ENCODE measurements at regions not wholly inside any gene's neighbourhood (a gene's known extent, or its start where the extent isn't known, plus 50 kb on each side); places are given as distances from the start of the nearest gene placed in this dataset.

DNA sequence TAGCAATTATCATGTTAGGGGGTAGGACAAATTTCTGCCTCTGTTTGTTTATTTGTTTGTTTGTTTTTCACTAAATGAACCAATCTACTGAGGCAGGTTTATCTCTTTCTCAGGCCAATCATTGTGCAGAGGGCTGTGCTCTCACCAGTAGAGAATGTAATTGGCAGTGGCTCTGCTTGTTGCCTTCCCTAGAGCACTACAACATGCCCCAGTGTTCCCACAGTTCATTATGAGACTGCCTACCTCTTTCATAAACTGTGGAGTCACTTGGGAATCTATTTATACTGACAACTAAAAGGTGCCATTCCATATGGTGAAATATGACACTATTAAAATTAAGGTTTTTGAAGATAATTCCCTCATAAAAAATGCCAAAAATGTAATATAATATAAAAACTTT lies 196.3 kb upstream of the ALCAM start (continued):
- TF ChIP-seq, protein P1, sequence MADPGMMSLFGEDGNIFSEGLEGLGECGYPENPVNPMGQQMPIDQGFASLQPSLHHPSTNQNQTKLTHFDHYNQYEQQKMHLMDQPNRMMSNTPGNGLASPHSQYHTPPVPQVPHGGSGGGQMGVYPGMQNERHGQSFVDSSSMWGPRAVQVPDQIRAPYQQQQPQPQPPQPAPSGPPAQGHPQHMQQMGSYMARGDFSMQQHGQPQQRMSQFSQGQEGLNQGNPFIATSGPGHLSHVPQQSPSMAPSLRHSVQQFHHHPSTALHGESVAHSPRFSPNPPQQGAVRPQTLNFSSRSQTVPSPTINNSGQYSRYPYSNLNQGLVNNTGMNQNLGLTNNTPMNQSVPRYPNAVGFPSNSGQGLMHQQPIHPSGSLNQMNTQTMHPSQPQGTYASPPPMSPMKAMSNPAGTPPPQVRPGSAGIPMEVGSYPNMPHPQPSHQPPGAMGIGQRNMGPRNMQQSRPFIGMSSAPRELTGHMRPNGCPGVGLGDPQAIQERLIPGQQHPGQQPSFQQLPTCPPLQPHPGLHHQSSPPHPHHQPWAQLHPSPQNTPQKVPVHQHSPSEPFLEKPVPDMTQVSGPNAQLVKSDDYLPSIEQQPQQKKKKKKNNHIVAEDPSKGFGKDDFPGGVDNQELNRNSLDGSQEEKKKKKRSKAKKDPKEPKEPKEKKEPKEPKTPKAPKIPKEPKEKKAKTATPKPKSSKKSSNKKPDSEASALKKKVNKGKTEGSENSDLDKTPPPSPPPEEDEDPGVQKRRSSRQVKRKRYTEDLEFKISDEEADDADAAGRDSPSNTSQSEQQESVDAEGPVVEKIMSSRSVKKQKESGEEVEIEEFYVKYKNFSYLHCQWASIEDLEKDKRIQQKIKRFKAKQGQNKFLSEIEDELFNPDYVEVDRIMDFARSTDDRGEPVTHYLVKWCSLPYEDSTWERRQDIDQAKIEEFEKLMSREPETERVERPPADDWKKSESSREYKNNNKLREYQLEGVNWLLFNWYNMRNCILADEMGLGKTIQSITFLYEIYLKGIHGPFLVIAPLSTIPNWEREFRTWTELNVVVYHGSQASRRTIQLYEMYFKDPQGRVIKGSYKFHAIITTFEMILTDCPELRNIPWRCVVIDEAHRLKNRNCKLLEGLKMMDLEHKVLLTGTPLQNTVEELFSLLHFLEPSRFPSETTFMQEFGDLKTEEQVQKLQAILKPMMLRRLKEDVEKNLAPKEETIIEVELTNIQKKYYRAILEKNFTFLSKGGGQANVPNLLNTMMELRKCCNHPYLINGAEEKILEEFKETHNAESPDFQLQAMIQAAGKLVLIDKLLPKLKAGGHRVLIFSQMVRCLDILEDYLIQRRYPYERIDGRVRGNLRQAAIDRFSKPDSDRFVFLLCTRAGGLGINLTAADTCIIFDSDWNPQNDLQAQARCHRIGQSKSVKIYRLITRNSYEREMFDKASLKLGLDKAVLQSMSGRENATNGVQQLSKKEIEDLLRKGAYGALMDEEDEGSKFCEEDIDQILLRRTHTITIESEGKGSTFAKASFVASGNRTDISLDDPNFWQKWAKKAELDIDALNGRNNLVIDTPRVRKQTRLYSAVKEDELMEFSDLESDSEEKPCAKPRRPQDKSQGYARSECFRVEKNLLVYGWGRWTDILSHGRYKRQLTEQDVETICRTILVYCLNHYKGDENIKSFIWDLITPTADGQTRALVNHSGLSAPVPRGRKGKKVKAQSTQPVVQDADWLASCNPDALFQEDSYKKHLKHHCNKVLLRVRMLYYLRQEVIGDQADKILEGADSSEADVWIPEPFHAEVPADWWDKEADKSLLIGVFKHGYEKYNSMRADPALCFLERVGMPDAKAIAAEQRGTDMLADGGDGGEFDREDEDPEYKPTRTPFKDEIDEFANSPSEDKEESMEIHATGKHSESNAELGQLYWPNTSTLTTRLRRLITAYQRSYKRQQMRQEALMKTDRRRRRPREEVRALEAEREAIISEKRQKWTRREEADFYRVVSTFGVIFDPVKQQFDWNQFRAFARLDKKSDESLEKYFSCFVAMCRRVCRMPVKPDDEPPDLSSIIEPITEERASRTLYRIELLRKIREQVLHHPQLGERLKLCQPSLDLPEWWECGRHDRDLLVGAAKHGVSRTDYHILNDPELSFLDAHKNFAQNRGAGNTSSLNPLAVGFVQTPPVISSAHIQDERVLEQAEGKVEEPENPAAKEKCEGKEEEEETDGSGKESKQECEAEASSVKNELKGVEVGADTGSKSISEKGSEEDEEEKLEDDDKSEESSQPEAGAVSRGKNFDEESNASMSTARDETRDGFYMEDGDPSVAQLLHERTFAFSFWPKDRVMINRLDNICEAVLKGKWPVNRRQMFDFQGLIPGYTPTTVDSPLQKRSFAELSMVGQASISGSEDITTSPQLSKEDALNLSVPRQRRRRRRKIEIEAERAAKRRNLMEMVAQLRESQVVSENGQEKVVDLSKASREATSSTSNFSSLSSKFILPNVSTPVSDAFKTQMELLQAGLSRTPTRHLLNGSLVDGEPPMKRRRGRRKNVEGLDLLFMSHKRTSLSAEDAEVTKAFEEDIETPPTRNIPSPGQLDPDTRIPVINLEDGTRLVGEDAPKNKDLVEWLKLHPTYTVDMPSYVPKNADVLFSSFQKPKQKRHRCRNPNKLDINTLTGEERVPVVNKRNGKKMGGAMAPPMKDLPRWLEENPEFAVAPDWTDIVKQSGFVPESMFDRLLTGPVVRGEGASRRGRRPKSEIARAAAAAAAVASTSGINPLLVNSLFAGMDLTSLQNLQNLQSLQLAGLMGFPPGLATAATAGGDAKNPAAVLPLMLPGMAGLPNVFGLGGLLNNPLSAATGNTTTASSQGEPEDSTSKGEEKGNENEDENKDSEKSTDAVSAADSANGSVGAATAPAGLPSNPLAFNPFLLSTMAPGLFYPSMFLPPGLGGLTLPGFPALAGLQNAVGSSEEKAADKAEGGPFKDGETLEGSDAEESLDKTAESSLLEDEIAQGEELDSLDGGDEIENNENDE (IDR thresholded peaks at IDR 0.05; ENCODE audit: insufficient replicate concordance, low read length), result no peak
- no peak for TF ChIP-seq POU5F1 (IDR thresholded peaks at IDR 0.05; ENCODE audit: low read depth, low read length)
- TF ChIP-seq CREB1 (IDR thresholded peaks at IDR 0.05), result no peak
